Right renal cortex interstitium (tissue), 3 donors: ENCODE measurements at regions not wholly inside any gene's neighbourhood (a gene's known extent, or its start where the extent isn't known, plus 50 kb on each side); places are given as distances from the start of the nearest gene placed in this dataset.
"Not testable (repeated sequence)": the region's sequence is repeated elsewhere in the genome, so short reads cannot be mapped to it uniquely, and the experiment has no call there.

Experiments
- DNase-seq, 3 donors: peaks; one replicate each; pipeline ENCODE4 v3.0.0-alpha.2; 2013; ENCODE audit warnings: low read depth in 3 of 3, low spot score in 2 of 3

DNA sequence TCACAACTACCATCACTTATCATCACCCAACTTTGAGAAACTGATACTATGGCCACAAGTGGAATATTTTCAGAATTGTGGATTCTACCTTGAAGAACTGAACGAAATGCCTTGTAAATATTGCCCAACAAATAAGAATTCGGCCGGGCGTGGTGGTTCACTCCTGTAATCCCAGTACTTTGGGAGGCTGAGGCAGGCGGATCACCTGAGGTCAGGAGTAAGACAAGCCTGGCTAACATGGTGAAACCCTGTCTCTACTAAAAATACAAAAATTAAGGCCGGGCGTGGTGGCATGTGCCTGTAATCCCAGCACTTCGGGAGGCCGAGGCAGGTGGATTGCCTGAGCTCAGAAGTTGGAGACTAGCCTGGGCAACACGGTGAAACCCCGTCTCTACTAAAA lies 862.7 kb downstream of the ZPLD1 start:
- DNase-seq = not testable (repeated sequence)

DNA sequence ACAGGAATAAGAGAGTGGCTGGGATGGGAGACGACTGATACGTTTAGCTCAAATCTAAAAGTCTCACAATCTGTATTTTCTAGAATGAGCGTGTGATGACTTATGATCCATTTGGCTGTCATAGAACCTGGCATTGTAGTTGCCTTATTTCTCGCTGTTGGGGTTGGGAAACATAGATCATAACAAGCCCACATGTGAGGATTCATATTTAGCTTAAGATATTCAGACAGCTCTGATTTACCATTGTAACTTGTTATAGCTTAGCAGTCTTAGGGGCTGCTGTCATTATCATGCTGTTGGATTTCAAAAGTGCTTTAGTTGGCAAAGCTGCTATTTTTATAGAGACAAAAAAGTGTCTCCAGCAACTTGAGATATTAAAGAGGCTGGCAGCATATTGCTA lies 871.3 kb downstream of the ZPLD1 start:
- no peak for DNase-seq

DNA sequence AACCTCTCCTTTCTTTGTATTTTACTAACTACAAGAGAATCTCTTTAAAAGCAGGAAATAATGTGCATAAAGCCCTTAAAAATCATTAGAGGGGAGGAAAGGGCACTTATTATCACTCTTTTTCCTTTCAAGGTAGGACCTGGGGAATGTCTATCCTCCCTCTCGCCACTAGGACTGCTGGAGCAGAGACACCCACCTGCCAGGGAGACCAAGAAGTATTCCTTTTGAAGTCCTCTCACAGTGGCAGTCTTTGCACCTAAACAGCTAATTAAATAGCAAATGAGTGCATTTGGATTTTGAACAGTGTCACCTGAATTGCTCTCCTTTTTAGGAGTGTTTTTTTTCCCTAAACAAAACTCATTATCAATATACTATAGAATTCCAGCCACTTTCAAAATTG lies 874.1 kb downstream of the ZPLD1 start:
- no peak for DNase-seq

GRCh38 chr3:103319912-103320311 lies 885.1 kb downstream of the ZPLD1 start:
- no peak for DNase-seq

GRCh38 chr3:103337179-103337845 lies 902.5 kb downstream of the ZPLD1 start:
- no peak for DNase-seq

- DNase-seq = no peak
These were observed 906.3 kb downstream of the ZPLD1 start for GRCh38 chr3:103341078-103341606.

DNA sequence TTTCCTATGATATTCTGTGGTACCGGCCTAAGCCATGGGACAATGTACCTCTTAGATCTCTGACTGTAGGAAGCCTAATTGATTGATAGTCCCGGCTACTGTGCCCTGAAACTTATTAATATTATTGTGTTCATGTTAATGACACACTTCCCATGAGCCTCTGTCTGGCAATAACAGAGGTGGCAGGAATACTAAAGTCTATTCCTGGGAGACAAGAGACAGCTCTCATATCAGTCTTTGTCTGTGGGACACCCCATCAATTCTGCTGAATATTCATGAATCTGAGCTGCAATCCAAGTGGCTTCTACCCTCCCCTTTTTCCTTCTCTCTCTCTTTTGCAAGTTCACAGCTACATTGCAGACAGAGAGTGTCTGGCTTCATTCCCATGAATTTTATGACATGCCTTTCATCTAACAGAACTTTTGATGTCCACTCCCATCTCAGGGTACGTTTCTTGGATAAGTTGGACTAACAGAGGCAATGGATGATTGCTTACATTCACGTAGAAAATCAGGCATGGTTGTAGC lies 907.5 kb downstream of the ZPLD1 start:
- no peak for DNase-seq

DNA sequence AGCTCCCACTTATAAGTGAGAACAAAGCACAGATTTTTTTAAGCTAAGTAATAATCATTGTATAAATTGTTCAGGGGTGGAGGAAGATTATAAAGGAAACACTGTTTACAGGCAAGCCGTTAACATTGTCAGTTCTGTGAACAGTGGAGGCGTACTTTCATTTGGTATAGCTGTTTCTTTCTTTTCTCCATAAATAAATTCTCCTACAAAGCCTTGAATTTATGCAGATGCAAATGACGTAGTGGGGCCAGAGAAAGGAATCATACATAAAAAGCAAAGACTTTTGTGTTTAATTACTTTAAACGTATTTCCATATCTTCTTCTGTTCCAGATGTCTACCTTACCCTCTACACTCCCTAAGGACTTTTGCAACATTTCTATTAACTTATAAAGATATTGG lies 914.9 kb downstream of the ZPLD1 start:
- no peak for DNase-seq

DNA sequence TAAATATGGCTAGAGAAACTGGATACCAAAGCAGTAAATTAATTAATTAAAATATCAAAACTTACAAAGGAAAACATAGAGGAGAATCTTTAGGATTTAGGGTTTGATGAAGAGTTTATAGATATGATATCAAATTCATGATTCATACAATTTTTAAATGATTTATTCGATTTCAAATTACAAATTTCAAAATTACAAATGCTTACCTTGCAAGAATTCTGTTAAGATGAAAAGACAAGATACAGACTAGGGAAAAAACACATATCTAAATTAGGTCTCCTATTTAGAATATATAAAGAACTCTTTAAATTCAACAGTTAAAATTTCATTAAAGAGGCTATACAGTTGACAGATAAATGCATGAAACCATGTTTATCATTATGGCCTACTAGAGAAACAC lies 930.7 kb downstream of the ZPLD1 start:
- DNase-seq = no peak

DNA sequence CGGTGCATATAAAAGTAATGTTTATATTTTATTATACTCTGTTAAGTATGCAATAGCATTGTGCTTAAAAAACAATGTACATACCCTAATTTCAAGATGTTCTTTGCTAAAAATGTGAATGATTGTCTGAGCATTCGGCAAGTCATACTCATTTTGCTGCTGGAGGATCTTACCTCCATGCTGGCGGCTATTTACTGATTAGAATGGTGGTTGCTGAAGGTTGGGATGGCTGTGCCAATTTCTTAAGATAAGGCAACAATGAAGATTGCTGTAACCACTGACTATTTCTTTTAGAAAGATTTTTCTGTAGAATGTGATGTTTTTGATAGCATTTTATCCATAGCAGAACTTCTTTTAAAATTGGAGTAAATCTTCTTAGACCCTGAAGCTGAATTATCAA lies 932.7 kb downstream of the ZPLD1 start:
- no peak for DNase-seq

DNA sequence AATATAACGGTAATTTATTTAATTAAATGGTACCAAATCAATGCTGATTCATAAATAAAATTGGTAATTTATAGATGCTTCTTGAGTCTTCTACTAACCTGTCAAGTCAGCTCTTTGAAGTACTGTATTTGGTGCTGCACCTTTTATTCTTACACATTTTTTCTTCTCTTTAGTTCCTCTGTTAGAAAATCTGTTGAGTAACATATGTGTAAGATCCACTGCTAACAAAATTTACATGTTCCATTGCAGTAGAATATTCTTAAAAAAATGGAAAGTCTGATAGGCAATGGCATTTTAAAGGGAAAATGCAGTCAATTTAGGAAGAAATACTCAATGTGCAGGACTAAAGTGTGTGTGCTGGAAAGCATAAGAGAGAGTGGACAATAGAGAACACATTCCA lies 936.6 kb downstream of the ZPLD1 start:
- DNase-seq = no peak

DNA sequence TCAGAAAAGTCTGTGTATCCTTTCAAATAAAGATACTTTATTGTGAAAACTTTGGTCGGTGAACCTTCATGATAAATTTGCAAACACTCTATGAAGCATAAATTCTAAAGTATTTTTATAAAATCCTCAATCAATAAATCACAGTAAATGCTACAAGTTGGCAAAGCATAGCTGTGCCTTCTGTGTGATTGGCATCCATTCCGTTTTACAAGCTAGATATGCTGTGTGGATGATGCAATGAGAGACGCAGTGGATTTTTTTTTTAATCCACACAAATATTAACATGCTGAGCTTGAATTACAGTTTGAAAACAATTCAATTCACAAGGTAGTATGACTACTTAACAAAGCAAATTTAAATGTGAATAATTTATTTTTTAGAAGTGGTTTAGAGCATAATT lies 937.2 kb downstream of the ZPLD1 start:
- no peak for DNase-seq

- no peak for DNase-seq
These were observed 945.6 kb downstream of the ZPLD1 start for GRCh38 chr3:103380391-103380790.

- no peak for DNase-seq
These were observed 946.7 kb downstream of the ZPLD1 start for GRCh38 chr3:103381296-103382079.

DNA sequence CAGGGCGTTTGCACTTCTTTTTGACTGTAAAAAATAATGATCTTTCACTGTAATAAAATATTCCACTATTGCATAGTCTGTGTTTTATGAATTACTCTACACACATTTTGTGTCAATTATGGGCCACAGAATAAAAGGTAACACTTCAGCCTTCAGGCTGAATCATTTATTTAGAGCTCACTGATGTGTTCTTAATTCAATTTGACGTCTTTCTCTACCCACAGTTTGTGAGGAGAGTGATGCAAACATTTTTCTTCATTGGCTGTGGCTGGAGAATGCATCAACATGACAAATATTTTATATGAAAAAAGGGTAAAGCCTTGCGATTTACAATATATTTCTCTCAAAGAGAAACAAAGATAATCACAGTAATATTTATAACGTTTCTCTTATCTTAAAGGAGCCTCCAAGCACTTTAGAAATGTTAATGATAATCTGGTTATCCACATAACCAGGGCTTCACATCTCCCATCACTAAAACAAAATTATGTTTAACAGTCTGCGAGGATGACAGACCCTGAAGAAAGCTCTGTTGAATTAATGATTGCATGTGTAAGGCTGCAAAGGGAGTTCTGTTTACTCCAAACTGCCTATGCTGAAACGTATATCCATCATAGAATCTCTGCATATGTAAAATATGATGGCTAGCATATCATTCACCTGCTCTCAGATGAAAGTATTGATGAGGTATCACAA lies 951.3 kb downstream of the ZPLD1 start:
- DNase-seq = no peak

DNA sequence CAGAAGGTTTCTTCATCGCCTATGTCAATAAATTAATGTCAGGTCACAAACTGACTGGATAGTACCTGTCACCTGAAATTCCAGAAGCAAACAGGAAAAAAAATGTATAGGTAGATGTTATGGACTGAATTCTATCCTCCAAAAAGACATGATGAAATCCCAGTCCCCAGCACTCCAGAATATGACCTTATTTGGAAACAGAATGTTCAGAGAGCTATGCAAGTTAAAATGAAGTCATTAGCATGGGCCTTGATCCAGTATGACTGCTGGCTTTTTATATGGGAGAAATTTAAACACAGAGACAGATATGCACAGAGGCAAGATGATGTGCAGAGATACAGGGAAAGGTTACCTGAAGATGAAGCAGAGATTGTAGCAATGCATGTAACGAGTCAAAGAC lies 953.4 kb downstream of the ZPLD1 start:
- no peak for DNase-seq

GRCh38 chr3:103389356-103389755 lies 954.5 kb downstream of the ZPLD1 start:
- DNase-seq = no peak

GRCh38 chr3:103393395-103394186 lies 958.8 kb downstream of the ZPLD1 start:
- no peak for DNase-seq

GRCh38 chr3:103403191-103403590 lies 968.4 kb downstream of the ZPLD1 start:
- no peak for DNase-seq

DNA sequence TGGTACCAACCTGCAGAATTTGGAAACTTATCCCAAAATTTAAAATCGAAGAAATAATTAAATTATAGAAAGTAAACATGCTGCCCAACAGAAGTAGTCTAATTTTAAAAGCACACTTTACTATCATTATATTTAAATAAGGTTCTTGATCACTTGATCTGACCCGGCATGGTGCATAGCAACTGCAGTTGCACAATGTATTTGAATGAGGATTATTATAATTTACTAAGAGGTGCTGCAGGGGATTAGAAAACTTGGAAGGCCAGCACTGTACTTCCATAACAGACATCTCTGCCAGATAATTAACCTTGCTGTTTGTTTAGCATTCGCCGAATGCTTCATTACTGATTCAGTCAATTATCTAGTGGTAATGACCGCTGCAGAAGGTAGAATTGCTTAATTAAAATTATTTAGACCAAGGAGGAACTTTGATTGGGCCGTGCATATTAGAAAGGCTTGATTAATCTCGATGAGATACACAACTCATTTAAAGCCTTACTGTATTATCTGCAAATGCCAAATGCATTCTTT lies 971.6 kb downstream of the ZPLD1 start:
- no peak for DNase-seq
